Activated CD8-positive, alpha-beta T cell treated with anti-CD3 and anti-CD28 coated beads for 36 hours (primary cell): ENCODE measurements at regions not wholly inside any gene's neighbourhood (a gene's known extent, or its start where the extent isn't known, plus 50 kb on each side); places are given as distances from the start of the nearest gene placed in this dataset.

Experiments used
- ATAC-seq: fragments of 200-7000 bp; cut with Tn5 transposase; one replicate; pipeline ENCODE4 v1.10.0; 2021; ENCODE audit warnings: mild to moderate bottlenecking, moderate library complexity
- CTCF ChIA-PET: fragments of 350-600 bp; sonication (Branson Sonifier 250); formaldehyde crosslinking; loops from one replicate; lab custom pipeline; 2021; ENCODE audit warnings: antibody characterized with exemption; lab: Charles Lee
- POLR2A ChIA-PET: fragments of 350-600 bp; sonication (Branson Sonifier 250); formaldehyde crosslinking; loops from one replicate; lab custom pipeline; 2021; ENCODE audit warnings: antibody characterized with exemption; lab: Charles Lee
- DNase-seq: peaks from one replicate; pipeline ENCODE4 v3.0.0-alpha.2; 2020
- H3K27ac Mint-ChIP-seq: one replicate; pipeline ENCODE4 v1.8.0; 2021; ENCODE audit warnings: mild to moderate bottlenecking, mixed read lengths
- H3K27me3 Mint-ChIP-seq: one replicate; pipeline ENCODE4 v1.8.0; 2021; ENCODE audit warnings: mixed read lengths
- H3K36me3 Mint-ChIP-seq: one replicate; pipeline ENCODE4 v1.8.0; 2021; ENCODE audit warnings: low read depth, mixed read lengths
- H3K4me1 Mint-ChIP-seq: one replicate; pipeline ENCODE4 v1.8.0; 2021; ENCODE audit warnings: low read depth, mixed read lengths
- H3K4me3 Mint-ChIP-seq: one replicate; pipeline ENCODE4 v1.8.0; 2021; ENCODE audit warnings: mild to moderate bottlenecking, moderate library complexity, mixed read lengths
- H3K9me3 Mint-ChIP-seq: one replicate; pipeline ENCODE4 v1.8.0; 2021; ENCODE audit warnings: mixed read lengths
- intact Hi-C: fragments of 100-400 bp; cut with micrococcal nuclease; formaldehyde crosslinking; loops from one replicate; pipeline ENCODE4 v1.10.0; 2022
- TF ChIP-seq, protein P1 (sequence below): fragments of 200-600 bp; IDR thresholded peaks from one replicate; pipeline ENCODE4 v1.8.0; 2022; ENCODE audit warnings: antibody characterized with exemption, mild to moderate bottlenecking

DNA sequence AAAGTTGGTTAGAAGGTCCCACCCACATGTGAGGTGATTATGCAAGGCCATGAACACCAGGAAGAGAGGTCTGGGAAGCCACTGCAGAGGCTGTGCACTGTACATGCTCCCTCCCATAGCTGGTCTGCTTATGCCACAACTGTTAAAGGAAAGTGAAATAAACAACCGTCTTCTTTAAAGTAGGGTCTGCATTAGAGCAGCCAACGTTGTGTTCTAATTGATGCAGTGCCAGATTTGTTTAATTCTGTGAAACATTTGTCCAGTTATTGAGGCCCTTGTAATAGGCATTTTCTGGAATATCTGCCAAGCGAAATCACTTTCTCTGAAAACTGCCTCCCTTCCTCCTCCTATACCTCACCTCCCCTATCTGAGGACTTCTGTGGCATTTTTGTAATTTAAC is 224.0 kb upstream of the LNX1 start:
- no peak for ATAC-seq

DNA sequence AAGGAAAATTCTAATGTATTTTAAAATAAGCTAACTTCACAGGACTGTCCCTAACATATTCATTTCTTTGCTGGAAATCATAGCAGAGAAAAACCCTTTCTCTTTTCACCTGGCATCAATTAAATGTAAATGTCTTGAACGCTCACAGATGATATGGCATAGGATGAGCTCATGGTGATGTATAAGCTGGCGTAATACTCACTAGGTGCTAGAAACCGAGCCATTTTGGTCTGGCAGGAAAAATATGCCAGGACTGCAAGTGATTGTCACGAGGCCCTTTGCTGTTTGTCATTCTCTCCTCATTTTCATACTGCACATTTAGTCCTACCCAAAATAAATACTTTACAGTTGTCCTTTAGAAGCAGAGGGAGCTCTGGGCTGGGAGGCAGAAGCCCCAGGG is 222.7 kb upstream of the LNX1 start:
- peaks cover 2% of the 10 kb centered on the region for H3K27me3 Mint-ChIP-seq
- intact Hi-C loops = no loop called here
- no peaks in the 10 kb centered on the region for H3K4me1 Mint-ChIP-seq
- ChIA-PET POLR2A (no interaction called here), CTCF (no interaction called here)
- H3K4me3 Mint-ChIP-seq = no peak overlapping the region
- TF ChIP-seq, protein P1, sequence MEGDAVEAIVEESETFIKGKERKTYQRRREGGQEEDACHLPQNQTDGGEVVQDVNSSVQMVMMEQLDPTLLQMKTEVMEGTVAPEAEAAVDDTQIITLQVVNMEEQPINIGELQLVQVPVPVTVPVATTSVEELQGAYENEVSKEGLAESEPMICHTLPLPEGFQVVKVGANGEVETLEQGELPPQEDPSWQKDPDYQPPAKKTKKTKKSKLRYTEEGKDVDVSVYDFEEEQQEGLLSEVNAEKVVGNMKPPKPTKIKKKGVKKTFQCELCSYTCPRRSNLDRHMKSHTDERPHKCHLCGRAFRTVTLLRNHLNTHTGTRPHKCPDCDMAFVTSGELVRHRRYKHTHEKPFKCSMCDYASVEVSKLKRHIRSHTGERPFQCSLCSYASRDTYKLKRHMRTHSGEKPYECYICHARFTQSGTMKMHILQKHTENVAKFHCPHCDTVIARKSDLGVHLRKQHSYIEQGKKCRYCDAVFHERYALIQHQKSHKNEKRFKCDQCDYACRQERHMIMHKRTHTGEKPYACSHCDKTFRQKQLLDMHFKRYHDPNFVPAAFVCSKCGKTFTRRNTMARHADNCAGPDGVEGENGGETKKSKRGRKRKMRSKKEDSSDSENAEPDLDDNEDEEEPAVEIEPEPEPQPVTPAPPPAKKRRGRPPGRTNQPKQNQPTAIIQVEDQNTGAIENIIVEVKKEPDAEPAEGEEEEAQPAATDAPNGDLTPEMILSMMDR = no peak
- H3K9me3 Mint-ChIP-seq = no peaks in the 10 kb centered on the region
- no peak for DNase-seq
- no peaks in the 10 kb centered on the region for H3K36me3 Mint-ChIP-seq
- H3K27ac Mint-ChIP-seq = no peak overlapping the region
- ATAC-seq = no peak

More for the DNA sequence above, 224.0 kb upstream of the LNX1 start:
- H3K36me3 Mint-ChIP-seq = no peaks in the 10 kb centered on the region
- intact Hi-C loops = no loop called here
- no peak overlapping the region for H3K4me3 Mint-ChIP-seq
- no peaks in the 10 kb centered on the region for H3K9me3 Mint-ChIP-seq
- H3K27ac Mint-ChIP-seq = no peak overlapping the region
- H3K27me3 Mint-ChIP-seq = peaks cover 2% of the 10 kb centered on the region
- H3K4me1 Mint-ChIP-seq = no peaks in the 10 kb centered on the region
- POLR2A ChIA-PET = no interaction called here
- CTCF ChIA-PET = no interaction called here
- DNase-seq = no peak
- TF ChIP-seq, protein P1 = no peak

DNA sequence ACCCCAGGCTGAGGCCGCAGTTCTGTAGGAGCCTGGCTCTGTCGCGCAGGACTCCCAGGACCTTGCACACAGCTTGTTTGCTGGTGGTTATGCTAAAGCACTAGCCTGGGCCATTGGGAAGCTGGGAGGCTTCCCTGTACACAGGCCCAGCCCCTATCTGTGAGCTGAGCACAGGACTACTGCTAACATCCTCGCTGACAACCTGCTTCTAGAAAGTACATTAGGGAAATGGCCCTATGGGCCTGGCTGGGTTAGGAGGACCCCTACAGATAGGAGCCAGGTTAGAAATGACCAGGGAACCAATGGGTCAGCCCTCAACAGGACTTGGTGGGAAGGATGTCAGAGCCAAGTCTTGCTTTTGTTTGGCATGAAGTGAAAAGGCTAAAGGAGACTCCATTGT is 219.4 kb upstream of the LNX1 start:
- no peak for DNase-seq
- TF ChIP-seq, protein P1 = no peak
- ChIA-PET POLR2A (interaction anchor here (0.6 kb wide), 1 partner anchor 991 kb away, joined by 3 read pairs; no protein-coding TSS in a partner anchor), CTCF (no interaction called here)
- Mint-ChIP-seq H3K4me1 (no peaks in the 10 kb centered on the region), H3K4me3 (no peak overlapping the region), H3K36me3 (no peaks in the 10 kb centered on the region), H3K27me3 (no peaks in the 10 kb centered on the region), H3K9me3 (no peaks in the 10 kb centered on the region), H3K27ac (no peak overlapping the region)
- intact Hi-C loops = no loop called here
- ATAC-seq = no peak

DNA sequence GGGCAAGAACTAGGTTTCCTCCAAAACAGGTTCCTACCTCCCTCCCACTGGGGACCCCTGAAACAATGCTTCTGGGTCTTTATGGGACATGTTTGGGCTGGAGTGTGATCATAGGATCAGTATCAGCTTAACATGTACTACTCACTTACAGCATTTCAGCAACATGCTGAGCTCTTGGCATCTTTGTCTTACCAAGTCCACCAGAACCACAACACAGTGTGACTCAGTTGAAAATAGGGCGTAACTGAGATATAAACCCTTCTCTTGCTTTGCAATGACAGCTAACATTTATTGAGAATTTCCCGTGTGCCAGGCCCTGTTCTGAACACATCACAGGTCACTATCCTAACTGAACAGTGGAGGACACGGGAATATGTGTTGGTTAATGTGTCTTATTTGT is 218.5 kb upstream of the LNX1 start:
- POLR2A ChIA-PET = no interaction called here
- ATAC-seq = no peak
- no peaks in the 10 kb centered on the region for H3K4me1 Mint-ChIP-seq
- H3K9me3 Mint-ChIP-seq = no peaks in the 10 kb centered on the region
- no peak overlapping the region for H3K4me3 Mint-ChIP-seq
- intact Hi-C loops = no loop called here
- CTCF ChIA-PET = interaction anchor here (0.8 kb wide), 1 partner anchor 120 kb away, joined by 3 read pairs; no protein-coding TSS in a partner anchor
- no peaks in the 10 kb centered on the region for H3K27me3 Mint-ChIP-seq
- H3K36me3 Mint-ChIP-seq = no peaks in the 10 kb centered on the region
- TF ChIP-seq, protein P1 = no peak
- DNase-seq = no peak
- H3K27ac Mint-ChIP-seq = no peak overlapping the region

DNA sequence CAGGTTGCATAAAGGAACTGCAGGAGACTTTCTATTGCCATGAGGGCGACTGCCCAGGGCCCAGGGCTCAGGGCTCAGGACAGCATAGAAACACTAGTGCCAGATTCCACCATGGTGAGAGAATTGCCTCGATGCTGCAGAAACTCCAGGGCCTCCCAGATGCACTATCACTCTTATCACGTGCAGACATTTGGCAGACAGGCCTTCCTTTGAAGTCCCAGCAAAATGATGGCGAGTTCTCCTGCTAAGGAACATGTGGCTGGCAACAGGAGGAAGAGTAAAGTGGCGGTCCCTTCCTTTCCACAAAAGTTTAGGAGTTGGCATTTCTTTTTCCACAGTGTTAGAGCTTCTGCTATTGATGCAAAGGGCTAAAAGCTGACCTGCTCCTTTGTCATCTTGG is 214.0 kb upstream of the LNX1 start:
- intact Hi-C loops = no loop called here
- no peak for DNase-seq
- TF ChIP-seq, protein P1 = no peak
- H3K9me3 Mint-ChIP-seq = no peaks in the 10 kb centered on the region
- ChIA-PET CTCF (interaction anchor here (1.0 kb wide), 1 partner anchor 609 kb away, joined by 3 read pairs; no protein-coding TSS in a partner anchor), POLR2A (no interaction called here)
- no peak overlapping the region for H3K27ac Mint-ChIP-seq
- no peaks in the 10 kb centered on the region for H3K27me3 Mint-ChIP-seq
- H3K4me3 Mint-ChIP-seq = no peak overlapping the region
- H3K36me3 Mint-ChIP-seq = no peaks in the 10 kb centered on the region
- ATAC-seq = no peak
- no peaks in the 10 kb centered on the region for H3K4me1 Mint-ChIP-seq
